Jurkat, Clone E6-1 (cell line): ENCODE measurements at regions not wholly inside any gene's neighbourhood (a gene's known extent, or its start where the extent isn't known, plus 50 kb on each side); places are given as distances from the start of the nearest gene placed in this dataset.

Source experiments
- DNase-seq: peaks from one replicate; pipeline ENCODE4 v3.0.0-alpha.2; 2011; ENCODE audit warnings: low read depth, low spot score
- H3K4me3 ChIP-seq: 2 replicates; pipeline ENCODE4 v1.5.1; 2011; ENCODE audit warnings: mild to moderate bottlenecking, low read length, control low read depth, moderate library complexity

DNA sequence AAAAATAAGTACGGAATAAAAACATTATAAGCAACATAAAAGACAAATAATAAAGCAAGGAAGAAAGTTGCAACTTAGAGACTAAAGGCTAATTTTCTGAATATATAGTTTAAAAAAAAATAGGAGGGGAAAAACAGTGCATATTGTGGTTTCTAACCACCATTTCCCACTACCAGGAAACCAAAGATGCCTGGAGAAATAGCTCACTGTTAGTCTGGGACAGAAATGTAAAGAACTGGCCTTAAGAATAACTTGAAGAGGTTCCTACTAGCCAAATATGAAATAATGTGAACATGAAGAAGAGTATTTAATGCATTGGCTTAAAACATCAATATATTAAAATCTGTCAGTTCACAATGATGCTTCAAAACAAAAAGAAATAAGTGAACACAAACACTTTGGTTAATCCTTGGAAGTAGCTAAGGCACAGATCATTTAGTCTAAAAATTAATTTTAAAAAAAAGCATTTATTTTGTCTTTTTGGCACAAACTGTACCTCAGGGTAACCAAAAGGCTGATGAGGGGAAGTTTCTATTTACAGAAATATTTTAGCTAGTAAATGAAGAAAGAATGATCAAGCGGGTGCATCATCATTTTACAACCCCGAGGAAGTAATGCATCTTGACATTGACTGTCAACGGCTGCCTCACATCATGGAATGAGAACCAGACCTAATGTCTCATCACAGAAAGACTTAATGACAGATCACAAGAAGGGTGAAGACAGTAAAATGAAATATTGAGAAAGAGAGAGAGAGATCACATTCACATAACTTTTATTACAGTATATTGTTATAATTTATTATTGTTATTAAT, 297.2 kb upstream of the LDB2 start:
- H3K4me3 ChIP-seq, result no peak overlapping the region
- DNase-seq, result no peak

- no peak overlapping the region for H3K4me3 ChIP-seq
- no peak for DNase-seq
Measured at GRCh38 chr4:17194586-17194985, 296.1 kb upstream of the LDB2 start.

DNA sequence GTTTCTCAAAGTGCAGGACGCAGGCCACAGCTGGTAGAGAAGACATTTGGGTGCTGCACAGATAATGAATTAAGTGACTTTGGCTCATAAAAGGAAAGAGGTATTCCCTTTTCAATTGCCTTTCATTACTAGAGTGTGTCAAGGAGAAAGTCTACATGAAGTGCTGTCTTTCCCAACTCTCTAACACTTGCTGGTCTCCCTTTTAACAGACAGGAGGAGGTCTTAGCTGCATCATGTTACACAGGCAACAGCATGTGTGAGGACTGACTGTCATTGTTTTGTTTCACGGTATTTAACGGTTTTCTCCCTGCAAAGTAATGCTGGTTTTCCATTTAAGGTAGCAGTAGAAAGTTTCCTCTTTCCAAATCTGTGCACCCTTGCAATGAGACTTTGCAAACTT, 291.3 kb upstream of the LDB2 start:
- DNase-seq, result no peak
- no peak overlapping the region for H3K4me3 ChIP-seq

DNA sequence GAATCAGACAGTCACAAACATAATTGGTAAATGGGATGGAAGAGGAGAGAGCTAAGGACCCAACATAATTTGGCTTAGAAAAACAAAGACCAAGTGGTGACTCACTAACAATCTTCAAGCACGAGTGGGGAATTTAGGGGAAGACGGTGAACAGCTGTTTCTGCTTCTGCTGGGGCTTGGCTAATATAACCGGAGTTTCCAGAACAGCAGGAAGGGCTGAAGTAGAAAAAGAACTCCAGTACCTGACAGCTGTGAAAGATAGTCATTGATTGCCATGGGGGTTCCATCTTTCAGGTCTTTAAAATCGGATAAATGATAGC, 290.9 kb upstream of the LDB2 start:
- H3K4me3 ChIP-seq, result no peak overlapping the region
- DNase-seq, result no peak

GRCh38 chr4:17188547-17189400, 290.3 kb upstream of the LDB2 start:
- DNase-seq, result no peak
- H3K4me3 ChIP-seq, result no peak overlapping the region

- H3K4me3 ChIP-seq, result no peak overlapping the region
- no peak for DNase-seq
Measured at GRCh38 chr4:17188125-17188524, 289.7 kb upstream of the LDB2 start.

GRCh38 chr4:17187003-17187402, 288.6 kb upstream of the LDB2 start:
- H3K4me3 ChIP-seq, result no peak overlapping the region
- no peak for DNase-seq

DNA sequence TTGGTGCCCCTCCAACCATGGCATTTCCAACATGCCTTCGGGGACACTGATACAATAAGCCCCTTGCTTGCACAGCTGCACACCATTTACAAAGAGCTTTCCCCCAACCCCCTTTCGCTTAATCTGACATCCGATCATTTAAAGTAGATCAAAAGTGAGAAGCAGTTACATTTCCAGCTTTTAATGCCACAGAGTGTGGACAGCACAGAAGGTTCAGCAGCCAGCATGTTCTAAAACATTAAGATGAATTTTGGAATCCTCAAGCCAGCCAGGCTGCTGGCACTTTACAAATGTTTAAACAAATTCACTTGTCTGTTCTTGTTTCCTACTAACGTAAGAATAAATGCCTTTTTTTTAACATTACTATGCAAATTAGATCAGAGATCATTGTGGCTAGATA, 284.4 kb upstream of the LDB2 start:
- no peak overlapping the region for H3K4me3 ChIP-seq
- DNase-seq, result no peak

GRCh38 chr4:17174751-17175150, 276.3 kb upstream of the LDB2 start:
- H3K4me3 ChIP-seq, result no peak overlapping the region
- no peak for DNase-seq

DNA sequence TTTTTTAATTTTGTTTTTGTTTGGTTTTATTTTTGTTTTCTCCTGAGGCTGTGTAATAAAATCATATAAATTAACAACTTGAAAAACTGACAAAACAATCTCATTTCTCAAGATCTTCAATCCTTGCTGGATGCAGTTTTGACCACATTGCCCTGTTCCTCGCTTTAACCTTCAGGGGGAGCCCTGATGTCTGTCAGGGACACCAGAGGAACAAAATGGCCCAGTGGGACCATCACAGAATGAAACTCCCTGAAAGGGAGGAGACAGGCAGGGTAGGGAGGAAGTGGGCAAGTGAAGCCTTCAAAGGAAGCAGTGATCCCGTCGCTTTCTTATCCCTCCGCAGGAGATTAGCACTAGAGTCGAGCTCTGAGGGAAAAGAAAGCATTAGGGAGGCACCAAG, 274.9 kb upstream of the LDB2 start:
- H3K4me3 ChIP-seq, result no peak overlapping the region
- DNase-seq, result no peak

DNA sequence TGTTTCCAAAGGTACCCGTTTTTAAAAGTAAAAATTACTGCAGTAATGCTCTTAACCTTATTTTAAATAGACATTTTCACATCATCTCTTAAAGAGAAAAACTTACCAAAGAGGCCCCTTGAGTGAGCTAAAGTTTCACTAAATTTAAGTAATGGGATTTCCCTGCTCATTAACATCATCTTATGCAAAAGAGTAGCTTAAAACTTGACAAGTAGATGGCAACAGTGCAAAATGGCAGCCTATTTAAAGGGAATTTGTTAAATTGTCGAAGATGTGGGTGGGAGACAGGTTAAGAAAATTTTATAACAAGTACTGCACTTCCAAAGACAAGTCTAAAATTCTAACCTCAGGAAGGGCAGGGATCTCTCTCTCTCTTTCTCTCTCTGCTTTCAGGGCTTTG, 271.7 kb upstream of the LDB2 start:
- no peak overlapping the region for H3K4me3 ChIP-seq
- no peak for DNase-seq

GRCh38 chr4:17169699-17170098, 271.3 kb upstream of the LDB2 start:
- DNase-seq, result no peak
- H3K4me3 ChIP-seq, result no peak overlapping the region

DNA sequence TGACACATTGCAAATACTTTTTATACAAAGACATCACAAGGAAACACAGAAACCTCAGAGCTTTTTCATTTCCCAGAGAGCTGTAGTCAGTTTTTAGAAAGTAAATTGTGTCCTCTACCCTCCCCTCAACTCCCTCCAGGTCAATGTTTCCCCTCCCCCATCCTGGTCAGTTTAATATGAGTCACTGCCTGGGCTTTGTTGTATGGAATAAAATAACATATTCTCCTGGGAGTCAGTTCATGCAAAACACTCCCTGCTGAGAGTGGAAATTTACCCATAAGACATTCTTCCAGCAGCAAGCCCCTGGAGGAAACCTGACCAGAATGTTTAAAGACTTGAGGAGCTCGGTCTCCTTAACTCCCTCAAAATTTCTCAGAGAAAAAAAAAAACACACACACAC, 270.1 kb upstream of the LDB2 start:
- no peak overlapping the region for H3K4me3 ChIP-seq
- no peak for DNase-seq

GRCh38 chr4:17166954-17167353, 268.5 kb upstream of the LDB2 start:
- DNase-seq, result no peak
- H3K4me3 ChIP-seq, result no peak overlapping the region

DNA sequence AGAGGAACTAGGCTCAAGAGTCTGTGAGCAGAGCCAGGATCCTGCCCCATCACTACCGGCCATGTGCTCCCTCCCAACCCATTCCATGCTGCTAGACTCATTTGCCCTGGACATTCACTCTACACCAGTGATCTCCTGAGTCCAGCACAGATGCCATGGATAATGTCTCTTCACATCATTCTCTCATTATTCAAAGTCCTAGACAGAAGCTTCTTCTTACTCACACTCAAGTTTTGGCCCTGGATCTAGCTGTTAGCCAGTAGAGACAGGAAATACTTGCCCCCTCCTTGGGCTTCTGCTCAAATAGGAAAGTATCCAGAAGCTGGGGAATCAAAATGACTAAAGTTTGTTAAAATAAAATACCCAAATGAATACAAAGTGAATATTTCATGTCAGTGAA, 266.8 kb upstream of the LDB2 start:
- DNase-seq, result no peak
- no peak overlapping the region for H3K4me3 ChIP-seq

- H3K4me3 ChIP-seq, result no peak overlapping the region
- DNase-seq, result no peak
Measured at GRCh38 chr4:17164666-17165065, 266.2 kb upstream of the LDB2 start.

- H3K4me3 ChIP-seq, result no peak overlapping the region
- no peak for DNase-seq
Measured at GRCh38 chr4:17163156-17163771, 264.8 kb upstream of the LDB2 start.

GRCh38 chr4:17157304-17157703, 258.9 kb upstream of the LDB2 start:
- no peak overlapping the region for H3K4me3 ChIP-seq
- DNase-seq, result no peak

DNA sequence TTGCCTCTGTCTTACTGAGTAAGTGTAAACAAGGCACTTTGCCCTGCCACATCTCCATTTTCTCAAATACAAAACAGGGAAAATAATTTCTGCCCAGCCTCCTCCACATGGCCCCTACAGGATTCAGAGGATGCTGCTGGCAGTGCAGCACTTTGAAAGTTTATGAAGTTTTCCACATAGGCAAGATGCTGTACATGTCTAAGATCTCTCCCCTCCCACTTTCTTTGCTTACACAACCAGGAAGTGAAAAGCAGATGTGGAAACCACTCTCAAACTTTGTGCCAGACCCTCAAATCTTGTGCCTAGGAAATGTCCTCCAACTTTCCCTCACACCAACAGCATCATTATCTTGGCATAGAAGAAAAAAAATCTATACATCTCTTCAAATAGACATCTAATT, 257.0 kb upstream of the LDB2 start:
- no peak for DNase-seq
- no peak overlapping the region for H3K4me3 ChIP-seq

DNA sequence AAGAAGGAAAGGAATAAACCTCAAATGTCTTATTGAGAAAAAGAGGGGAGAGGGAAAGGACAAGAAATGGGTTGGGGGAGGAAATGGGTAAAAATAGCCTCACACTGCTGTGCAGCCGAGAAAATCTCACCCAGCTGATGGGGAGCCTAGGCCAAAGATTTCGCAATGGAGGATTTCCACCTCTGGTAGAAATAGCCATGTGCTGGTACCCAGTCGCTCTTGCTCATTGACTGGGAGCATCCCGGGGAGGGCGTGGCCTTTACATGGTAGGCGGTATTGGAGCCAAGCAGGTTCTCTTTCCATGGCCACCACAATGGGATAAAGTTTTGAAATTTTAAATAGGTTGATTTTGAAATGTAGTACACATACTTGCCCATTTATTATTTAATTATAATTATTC, 255.1 kb upstream of the LDB2 start:
- no peak for DNase-seq
- H3K4me3 ChIP-seq, result no peak overlapping the region
